ENCODE measurements at regions not wholly inside any gene's neighbourhood (a gene's known extent, or its start where the extent isn't known, plus 50 kb on each side); places are given as distances from the start of the nearest gene placed in this dataset.

DNA sequence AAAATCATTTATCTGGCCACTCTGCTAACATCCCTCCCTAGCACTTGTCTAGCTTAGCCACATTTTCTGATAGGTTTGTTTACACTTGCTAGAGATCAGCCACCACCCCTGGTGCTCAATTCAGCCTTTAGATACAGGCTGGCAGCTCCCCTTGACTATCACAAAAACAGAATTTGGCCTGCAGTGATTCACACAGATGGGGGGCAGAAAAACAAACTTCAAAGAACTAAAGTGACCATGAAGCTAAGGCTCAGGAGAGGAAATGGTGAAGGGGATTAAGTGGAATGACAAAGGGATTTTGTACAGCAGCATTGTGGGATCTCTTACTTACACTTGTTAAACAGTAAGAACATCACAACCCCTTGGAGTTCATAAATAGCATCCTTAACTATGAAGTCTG is 1718.0 kb upstream of the PCDH7 start:
- no peak for TF ChIP-seq CTCF (IDR thresholded peaks at IDR 0.05; ENCODE audit: low read depth, low read length)
- H3K4me3 ChIP-seq (ENCODE audit: low read depth, low read length), result no peak overlapping the region

- H3K4me3 ChIP-seq (ENCODE audit: low read depth, low read length), result no peak overlapping the region
- no peak for TF ChIP-seq CTCF (IDR thresholded peaks at IDR 0.05; ENCODE audit: low read depth, low read length)
These were observed 1714.3 kb upstream of the PCDH7 start for GRCh38 chr4:29005838-29006237.

GRCh38 chr4:29009908-29010307 is 1710.3 kb upstream of the PCDH7 start:
- no peak overlapping the region for H3K4me3 ChIP-seq (ENCODE audit: low read depth, low read length)
- no peak for TF ChIP-seq CTCF (IDR thresholded peaks at IDR 0.05; ENCODE audit: low read depth, low read length)

GRCh38 chr4:29013341-29013740 is 1706.8 kb upstream of the PCDH7 start:
- H3K4me3 ChIP-seq (ENCODE audit: low read depth, low read length), result no peak overlapping the region
- TF ChIP-seq CTCF (IDR thresholded peaks at IDR 0.05; ENCODE audit: low read depth, low read length), result no peak

- TF ChIP-seq CTCF (IDR thresholded peaks at IDR 0.05; ENCODE audit: low read depth, low read length), result no peak
- H3K4me3 ChIP-seq (ENCODE audit: low read depth, low read length), result no peak overlapping the region
These were observed 1705.6 kb upstream of the PCDH7 start for GRCh38 chr4:29014555-29014954.

- H3K4me3 ChIP-seq (ENCODE audit: low read depth, low read length), result no peak overlapping the region
- no peak for TF ChIP-seq CTCF (IDR thresholded peaks at IDR 0.05; ENCODE audit: low read depth, low read length)
These were observed 1686.5 kb upstream of the PCDH7 start for GRCh38 chr4:29033703-29034102.

- H3K4me3 ChIP-seq (ENCODE audit: low read depth, low read length), result no peak overlapping the region
- no peak for TF ChIP-seq CTCF (IDR thresholded peaks at IDR 0.05; ENCODE audit: low read depth, low read length)
These were observed 1682.7 kb upstream of the PCDH7 start for GRCh38 chr4:29037501-29037900.

All from WI38 (cell line).